ENCODE measurements at regions not wholly inside any gene's neighbourhood (a gene's known extent, or its start where the extent isn't known, plus 50 kb on each side); places are given as distances from the start of the nearest gene placed in this dataset.
A peak's percentile ranks its signal among the peaks of the same experiment; 100 is the strongest.

- Histone ChIP-seq H3K27me3 (replicated peaks; ENCODE audit: control insufficient read depth, insufficient read depth, low read length, poor library complexity, severe bottlenecking) (no peaks in the 10 kb centered on the region), H3K4me3 (ENCODE audit: insufficient read depth, low read depth, low read length, poor library complexity, severe bottlenecking) (no peak overlapping the region), H3K27ac (ENCODE audit: insufficient read depth, low read length, poor library complexity, severe bottlenecking) (no peak overlapping the region), H3K36me3 (ENCODE audit: control insufficient read depth, insufficient read depth, low read length) (no peaks in the 10 kb centered on the region), H3K4me1 (ENCODE audit: control insufficient read depth, insufficient read depth, low read length, poor library complexity, severe bottlenecking) (no peaks in the 10 kb centered on the region), H3K9me3 (ENCODE audit: control insufficient read depth, low read length) (no peaks in the 10 kb centered on the region)
- DNase-seq = no peak
Measured at GRCh38 chr5:42905827-42906226, 94.1 kb upstream of the SELENOP start.

- H3K36me3 ChIP-seq (ENCODE audit: control insufficient read depth, insufficient read depth, low read length) = no peaks in the 10 kb centered on the region
- no peak overlapping the region for H3K4me3 ChIP-seq (ENCODE audit: insufficient read depth, low read depth, low read length, poor library complexity, severe bottlenecking)
- H3K27me3 ChIP-seq (replicated peaks; ENCODE audit: control insufficient read depth, insufficient read depth, low read length, poor library complexity, severe bottlenecking) = no peaks in the 10 kb centered on the region
- H3K9me3 ChIP-seq (ENCODE audit: control insufficient read depth, low read length) = no peaks in the 10 kb centered on the region
- DNase-seq = no peak
- no peak overlapping the region for H3K27ac ChIP-seq (ENCODE audit: insufficient read depth, low read length, poor library complexity, severe bottlenecking)
- no peaks in the 10 kb centered on the region for H3K4me1 ChIP-seq (ENCODE audit: control insufficient read depth, insufficient read depth, low read length, poor library complexity, severe bottlenecking)
Measured at GRCh38 chr5:42900734-42901133, 89.0 kb upstream of the SELENOP start.

- H3K9me3 ChIP-seq (ENCODE audit: control insufficient read depth, low read length) = no peaks in the 10 kb centered on the region
- H3K4me1 ChIP-seq (ENCODE audit: control insufficient read depth, insufficient read depth, low read length, poor library complexity, severe bottlenecking) = no peaks in the 10 kb centered on the region
- no peaks in the 10 kb centered on the region for H3K36me3 ChIP-seq (ENCODE audit: control insufficient read depth, insufficient read depth, low read length)
- H3K27ac ChIP-seq (ENCODE audit: insufficient read depth, low read length, poor library complexity, severe bottlenecking) = no peak overlapping the region
- no peak for DNase-seq
- H3K4me3 ChIP-seq (ENCODE audit: insufficient read depth, low read depth, low read length, poor library complexity, severe bottlenecking) = no peak overlapping the region
- no peaks in the 10 kb centered on the region for H3K27me3 ChIP-seq (replicated peaks; ENCODE audit: control insufficient read depth, insufficient read depth, low read length, poor library complexity, severe bottlenecking)
Measured at GRCh38 chr5:42898760-42899159, 87.1 kb upstream of the SELENOP start.

GRCh38 chr5:42896523-42896922 is 84.8 kb upstream of the SELENOP start:
- H3K27me3 ChIP-seq (replicated peaks; ENCODE audit: control insufficient read depth, insufficient read depth, low read length, poor library complexity, severe bottlenecking) = no peaks in the 10 kb centered on the region
- no peaks in the 10 kb centered on the region for H3K4me1 ChIP-seq (ENCODE audit: control insufficient read depth, insufficient read depth, low read length, poor library complexity, severe bottlenecking)
- no peak for DNase-seq
- H3K36me3 ChIP-seq (ENCODE audit: control insufficient read depth, insufficient read depth, low read length) = no peaks in the 10 kb centered on the region
- H3K27ac ChIP-seq (ENCODE audit: insufficient read depth, low read length, poor library complexity, severe bottlenecking) = no peak overlapping the region
- no peak overlapping the region for H3K4me3 ChIP-seq (ENCODE audit: insufficient read depth, low read depth, low read length, poor library complexity, severe bottlenecking)
- H3K9me3 ChIP-seq (ENCODE audit: control insufficient read depth, low read length) = no peaks in the 10 kb centered on the region

- Histone ChIP-seq H3K9me3 (ENCODE audit: control insufficient read depth, low read length) (no peaks in the 10 kb centered on the region), H3K27me3 (replicated peaks; ENCODE audit: control insufficient read depth, insufficient read depth, low read length, poor library complexity, severe bottlenecking) (no peaks in the 10 kb centered on the region)
Measured at GRCh38 chr5:42894057-42894456, 82.4 kb upstream of the SELENOP start.

GRCh38 chr5:42889311-42889933 is 77.7 kb upstream of the SELENOP start:
- peak; percentile 16 to 39 (median 19) for DNase-seq

More at GRCh38 chr5:42894057-42894456, 82.4 kb upstream of the SELENOP start:
- Histone ChIP-seq H3K36me3 (ENCODE audit: control insufficient read depth, insufficient read depth, low read length) (no peaks in the 10 kb centered on the region), H3K4me1 (ENCODE audit: control insufficient read depth, insufficient read depth, low read length, poor library complexity, severe bottlenecking) (no peaks in the 10 kb centered on the region), H3K4me3 (ENCODE audit: insufficient read depth, low read depth, low read length, poor library complexity, severe bottlenecking) (no peak overlapping the region), H3K27ac (ENCODE audit: insufficient read depth, low read length, poor library complexity, severe bottlenecking) (no peak overlapping the region)
- no peak for DNase-seq

GRCh38 chr5:42888771-42889170 is 77.1 kb upstream of the SELENOP start:
- no peaks in the 10 kb centered on the region for H3K9me3 ChIP-seq (ENCODE audit: control insufficient read depth, low read length)
- no peaks in the 10 kb centered on the region for H3K36me3 ChIP-seq (ENCODE audit: control insufficient read depth, insufficient read depth, low read length)
- no peak for DNase-seq

More at GRCh38 chr5:42889311-42889933, 77.7 kb upstream of the SELENOP start:
- no peak overlapping the region for H3K4me3 ChIP-seq (ENCODE audit: insufficient read depth, low read depth, low read length, poor library complexity, severe bottlenecking)
- no peak overlapping the region for H3K27ac ChIP-seq (ENCODE audit: insufficient read depth, low read length, poor library complexity, severe bottlenecking)
- H3K9me3 ChIP-seq (ENCODE audit: control insufficient read depth, low read length) = no peaks in the 10 kb centered on the region
- no peaks in the 10 kb centered on the region for H3K4me1 ChIP-seq (ENCODE audit: control insufficient read depth, insufficient read depth, low read length, poor library complexity, severe bottlenecking)
- no peaks in the 10 kb centered on the region for H3K27me3 ChIP-seq (replicated peaks; ENCODE audit: control insufficient read depth, insufficient read depth, low read length, poor library complexity, severe bottlenecking)
- no peaks in the 10 kb centered on the region for H3K36me3 ChIP-seq (ENCODE audit: control insufficient read depth, insufficient read depth, low read length)

GRCh38 chr5:42887575-42887974 is 75.9 kb upstream of the SELENOP start:
- no peaks in the 10 kb centered on the region for H3K9me3 ChIP-seq (ENCODE audit: control insufficient read depth, low read length)
- H3K36me3 ChIP-seq (ENCODE audit: control insufficient read depth, insufficient read depth, low read length) = no peaks in the 10 kb centered on the region
- no peaks in the 10 kb centered on the region for H3K4me1 ChIP-seq (ENCODE audit: control insufficient read depth, insufficient read depth, low read length, poor library complexity, severe bottlenecking)
- H3K27me3 ChIP-seq (replicated peaks; ENCODE audit: control insufficient read depth, insufficient read depth, low read length, poor library complexity, severe bottlenecking) = no peaks in the 10 kb centered on the region
- no peak for DNase-seq
- H3K27ac ChIP-seq (ENCODE audit: insufficient read depth, low read length, poor library complexity, severe bottlenecking) = no peak overlapping the region
- H3K4me3 ChIP-seq (ENCODE audit: insufficient read depth, low read depth, low read length, poor library complexity, severe bottlenecking) = no peak overlapping the region

More at GRCh38 chr5:42888771-42889170, 77.1 kb upstream of the SELENOP start:
- no peaks in the 10 kb centered on the region for H3K27me3 ChIP-seq (replicated peaks; ENCODE audit: control insufficient read depth, insufficient read depth, low read length, poor library complexity, severe bottlenecking)
- H3K4me3 ChIP-seq (ENCODE audit: insufficient read depth, low read depth, low read length, poor library complexity, severe bottlenecking) = no peak overlapping the region
- no peaks in the 10 kb centered on the region for H3K4me1 ChIP-seq (ENCODE audit: control insufficient read depth, insufficient read depth, low read length, poor library complexity, severe bottlenecking)
- no peak overlapping the region for H3K27ac ChIP-seq (ENCODE audit: insufficient read depth, low read length, poor library complexity, severe bottlenecking)

GRCh38 chr5:42887097-42887496 is 75.4 kb upstream of the SELENOP start:
- Histone ChIP-seq H3K36me3 (ENCODE audit: control insufficient read depth, insufficient read depth, low read length) (no peaks in the 10 kb centered on the region), H3K4me3 (ENCODE audit: insufficient read depth, low read depth, low read length, poor library complexity, severe bottlenecking) (no peak overlapping the region), H3K4me1 (ENCODE audit: control insufficient read depth, insufficient read depth, low read length, poor library complexity, severe bottlenecking) (no peaks in the 10 kb centered on the region), H3K27me3 (replicated peaks; ENCODE audit: control insufficient read depth, insufficient read depth, low read length, poor library complexity, severe bottlenecking) (no peaks in the 10 kb centered on the region), H3K9me3 (ENCODE audit: control insufficient read depth, low read length) (no peaks in the 10 kb centered on the region), H3K27ac (ENCODE audit: insufficient read depth, low read length, poor library complexity, severe bottlenecking) (no peak overlapping the region)
- DNase-seq = no peak

- H3K36me3 ChIP-seq (ENCODE audit: control insufficient read depth, insufficient read depth, low read length) = no peaks in the 10 kb centered on the region
- no peak overlapping the region for H3K27ac ChIP-seq (ENCODE audit: insufficient read depth, low read length, poor library complexity, severe bottlenecking)
- no peaks in the 10 kb centered on the region for H3K4me1 ChIP-seq (ENCODE audit: control insufficient read depth, insufficient read depth, low read length, poor library complexity, severe bottlenecking)
- H3K27me3 ChIP-seq (replicated peaks; ENCODE audit: control insufficient read depth, insufficient read depth, low read length, poor library complexity, severe bottlenecking) = no peaks in the 10 kb centered on the region
- H3K4me3 ChIP-seq (ENCODE audit: insufficient read depth, low read depth, low read length, poor library complexity, severe bottlenecking) = no peak overlapping the region
- H3K9me3 ChIP-seq (ENCODE audit: control insufficient read depth, low read length) = no peaks in the 10 kb centered on the region
- DNase-seq = no peak
Measured at GRCh38 chr5:42886635-42887034, 74.9 kb upstream of the SELENOP start.

Data from effector memory CD4-positive, alpha-beta T cell (primary cell).